PFSK-1 (cell line): ENCODE measurements at regions not wholly inside any gene's neighbourhood (a gene's known extent, or its start where the extent isn't known, plus 50 kb on each side); places are given as distances from the start of the nearest gene placed in this dataset.

Experiments used
- FOXP2 ChIP-seq: optimal IDR thresholded peaks from 2 replicates; pipeline ENCODE3; 2011; ENCODE audit warnings: borderline replicate concordance, control low read depth, inconsistent platforms; ENCODE audit not compliant: insufficient read depth; ENCODE audit errors: extremely low read length, extremely low read depth
- POLR2AphosphoS5 ChIP-seq: IDR thresholded peaks from 2 replicates; pipeline ENCODE4 v1.6.1; 2012; ENCODE audit warnings: low read depth, mild to moderate bottlenecking, control low read depth, low read length, moderate library complexity
- SIN3A ChIP-seq: IDR thresholded peaks from 2 replicates; pipeline ENCODE4 v1.6.1; 2012; ENCODE audit warnings: mild to moderate bottlenecking, low read length, moderate library complexity, borderline replicate concordance; ENCODE audit not compliant: insufficient read depth
- TAF1 ChIP-seq: IDR thresholded peaks from 2 replicates; pipeline ENCODE4 v1.6.1; 2012; ENCODE audit warnings: low read length, control low read depth, borderline replicate concordance; ENCODE audit not compliant: insufficient read depth
- TF ChIP-seq, protein P1 (sequence below), 2 experiments: IDR thresholded peaks; 2 replicates each; pipeline versions ENCODE4 v1.6.1 to v1.8.0; 2011 to 2012; ENCODE audit warnings: low read depth in 2 of 2, low read length in 2 of 2, control low read depth in 1 of 2, inconsistent platforms in 1 of 2, mild to moderate bottlenecking in 1 of 2, moderate library complexity in 1 of 2; ENCODE audit not compliant: insufficient read depth in 1 of 2

DNA sequence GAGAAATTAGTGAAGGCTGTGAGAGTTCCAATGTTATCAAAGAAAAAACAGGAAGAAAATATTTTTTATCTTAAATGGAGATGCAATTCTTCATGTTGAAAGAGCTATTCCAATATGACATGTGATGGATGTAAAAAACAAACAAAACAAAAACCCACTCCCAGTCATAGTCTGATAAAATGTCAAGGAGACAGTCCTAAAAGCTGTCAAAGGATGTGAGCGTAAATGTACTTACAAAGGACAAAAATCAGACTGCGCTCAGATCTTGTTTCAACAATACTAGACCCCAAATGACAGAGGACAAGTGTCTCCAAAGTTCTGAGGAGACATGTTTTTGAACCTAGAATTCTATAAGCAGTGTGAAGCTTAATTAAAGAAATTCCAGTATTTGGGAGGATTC, 265.8 kb downstream of the PLPP3 start:
- no peak for TF ChIP-seq TAF1
- TF ChIP-seq POLR2AphosphoS5 = no peak
- TF ChIP-seq SIN3A = no peak
- TF ChIP-seq, protein P1, sequence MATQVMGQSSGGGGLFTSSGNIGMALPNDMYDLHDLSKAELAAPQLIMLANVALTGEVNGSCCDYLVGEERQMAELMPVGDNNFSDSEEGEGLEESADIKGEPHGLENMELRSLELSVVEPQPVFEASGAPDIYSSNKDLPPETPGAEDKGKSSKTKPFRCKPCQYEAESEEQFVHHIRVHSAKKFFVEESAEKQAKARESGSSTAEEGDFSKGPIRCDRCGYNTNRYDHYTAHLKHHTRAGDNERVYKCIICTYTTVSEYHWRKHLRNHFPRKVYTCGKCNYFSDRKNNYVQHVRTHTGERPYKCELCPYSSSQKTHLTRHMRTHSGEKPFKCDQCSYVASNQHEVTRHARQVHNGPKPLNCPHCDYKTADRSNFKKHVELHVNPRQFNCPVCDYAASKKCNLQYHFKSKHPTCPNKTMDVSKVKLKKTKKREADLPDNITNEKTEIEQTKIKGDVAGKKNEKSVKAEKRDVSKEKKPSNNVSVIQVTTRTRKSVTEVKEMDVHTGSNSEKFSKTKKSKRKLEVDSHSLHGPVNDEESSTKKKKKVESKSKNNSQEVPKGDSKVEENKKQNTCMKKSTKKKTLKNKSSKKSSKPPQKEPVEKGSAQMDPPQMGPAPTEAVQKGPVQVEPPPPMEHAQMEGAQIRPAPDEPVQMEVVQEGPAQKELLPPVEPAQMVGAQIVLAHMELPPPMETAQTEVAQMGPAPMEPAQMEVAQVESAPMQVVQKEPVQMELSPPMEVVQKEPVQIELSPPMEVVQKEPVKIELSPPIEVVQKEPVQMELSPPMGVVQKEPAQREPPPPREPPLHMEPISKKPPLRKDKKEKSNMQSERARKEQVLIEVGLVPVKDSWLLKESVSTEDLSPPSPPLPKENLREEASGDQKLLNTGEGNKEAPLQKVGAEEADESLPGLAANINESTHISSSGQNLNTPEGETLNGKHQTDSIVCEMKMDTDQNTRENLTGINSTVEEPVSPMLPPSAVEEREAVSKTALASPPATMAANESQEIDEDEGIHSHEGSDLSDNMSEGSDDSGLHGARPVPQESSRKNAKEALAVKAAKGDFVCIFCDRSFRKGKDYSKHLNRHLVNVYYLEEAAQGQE (IDR thresholded peaks at IDR 0.05; ENCODE audit: insufficient read depth in 1 of 2, low read depth in 2 of 2, low read length in 2 of 2) = no peak
- TF ChIP-seq FOXP2 = no peak

DNA sequence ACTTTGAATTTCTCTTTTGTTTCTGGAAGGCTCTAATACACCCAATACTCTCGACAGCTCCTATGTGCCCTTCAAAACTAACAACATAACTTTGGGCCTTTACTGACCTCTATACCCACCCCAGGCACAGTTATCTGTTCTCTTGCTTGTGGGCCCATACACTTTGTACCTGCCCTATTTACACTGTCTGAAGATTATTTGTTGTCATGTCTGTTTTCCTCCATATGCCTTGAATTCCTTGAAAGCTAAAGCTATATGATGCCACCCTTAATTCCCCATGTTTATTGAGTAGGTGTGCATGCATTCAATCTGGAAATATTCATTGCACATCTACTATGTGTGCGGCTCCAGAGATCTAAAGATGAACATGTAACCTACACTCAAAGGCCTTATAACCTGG, 267.6 kb downstream of the PLPP3 start:
- TF ChIP-seq FOXP2 (no peak), TAF1 (no peak), SIN3A (no peak), POLR2AphosphoS5 (no peak)
- TF ChIP-seq, protein P1 (IDR thresholded peaks at IDR 0.05; ENCODE audit: insufficient read depth in 1 of 2, low read depth in 2 of 2, low read length in 2 of 2) = no peak

DNA sequence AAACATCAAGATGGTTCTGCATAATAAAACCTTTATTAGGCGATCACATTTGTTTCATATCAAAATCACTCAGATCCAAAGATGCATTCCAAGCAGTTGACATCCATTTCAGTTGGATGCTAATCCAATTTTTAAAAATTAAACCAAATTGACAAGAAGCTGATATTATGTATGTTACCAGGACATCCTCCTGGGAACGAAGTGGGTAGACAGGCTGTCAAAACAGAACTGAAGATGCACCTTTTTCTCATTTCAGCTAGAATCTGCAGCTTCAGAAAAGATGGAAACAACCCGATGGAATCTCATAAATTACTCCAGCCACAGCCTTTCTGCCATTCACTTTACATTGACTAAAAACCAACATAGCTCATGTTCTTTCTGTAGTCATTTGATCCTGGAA, 268.4 kb downstream of the PLPP3 start:
- no peak for TF ChIP-seq POLR2AphosphoS5
- TF ChIP-seq FOXP2 = no peak
- no peak for TF ChIP-seq TAF1
- TF ChIP-seq SIN3A = no peak
- TF ChIP-seq, protein P1 (IDR thresholded peaks at IDR 0.05; ENCODE audit: insufficient read depth in 1 of 2, low read depth in 2 of 2, low read length in 2 of 2) = no peak

DNA sequence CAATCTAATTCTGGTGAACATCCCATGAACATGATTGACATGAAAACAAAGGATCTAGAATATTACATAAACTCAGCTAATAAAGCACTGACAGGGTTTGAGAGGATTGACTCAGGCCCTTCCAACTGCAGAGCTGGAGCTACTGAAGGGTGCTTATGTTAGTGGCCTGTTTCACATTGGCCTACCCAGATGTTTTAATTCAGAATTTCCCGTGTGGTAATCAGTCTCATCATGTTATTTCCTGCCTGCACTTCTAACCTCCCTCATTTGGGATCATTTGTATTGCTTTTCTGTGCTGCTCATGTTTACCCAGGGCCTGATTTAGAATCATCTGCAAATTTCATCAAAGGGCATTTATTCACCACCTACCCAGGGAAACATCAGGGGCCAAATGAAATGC, 270.3 kb downstream of the PLPP3 start:
- TF ChIP-seq SIN3A (peak; percentile 71; the same call in 1 of the 2 replicates), POLR2AphosphoS5 (peak; percentile 80), FOXP2 (no peak), TAF1 (peak; percentile 35; the same call in 1 of the 2 replicates)
- TF ChIP-seq, protein P1 (IDR thresholded peaks at IDR 0.05; ENCODE audit: insufficient read depth in 1 of 2, low read depth in 2 of 2, low read length in 2 of 2) = peak in 1 of 2 experiments; percentile 75; a peak in 2 of 4 replicates

DNA sequence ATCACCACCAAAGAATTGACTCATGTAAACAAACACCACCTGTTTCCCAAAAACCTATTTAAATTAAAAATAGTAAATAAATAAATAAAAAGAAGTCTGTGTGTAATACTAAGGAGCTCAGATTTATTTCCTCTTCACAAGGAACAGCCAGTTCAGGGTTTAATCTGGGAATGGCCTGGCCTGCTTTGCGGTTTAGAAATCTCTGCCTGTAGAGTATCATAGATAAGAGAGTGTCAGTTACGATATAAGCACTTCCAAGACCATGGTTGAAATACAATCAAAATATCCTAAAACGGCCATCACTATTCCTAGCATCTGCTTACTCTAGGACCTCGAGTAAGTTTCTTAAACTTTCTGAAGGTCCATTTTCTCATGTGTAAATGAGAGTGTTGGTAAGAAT, 274.4 kb downstream of the PLPP3 start:
- no peak for TF ChIP-seq FOXP2
- TF ChIP-seq, protein P1 (IDR thresholded peaks at IDR 0.05; ENCODE audit: insufficient read depth in 1 of 2, low read depth in 2 of 2, low read length in 2 of 2) = no peak
- TF ChIP-seq POLR2AphosphoS5 = no peak
- TF ChIP-seq SIN3A = no peak
- no peak for TF ChIP-seq TAF1
